Caki2 (cell line): ENCODE measurements at regions not wholly inside any gene's neighbourhood (a gene's known extent, or its start where the extent isn't known, plus 50 kb on each side); places are given as distances from the start of the nearest gene placed in this dataset.

Experiments used
- DNase-seq: peaks from one replicate; pipeline ENCODE4 v3.0.0-alpha.2; 2015; ENCODE audit warnings: low read depth
- in situ Hi-C: cut with HindIII; loops from 2 replicates; pipeline ENCODE4 v1.10.0; 2016; ENCODE audit warnings: low sequenced_read_pairs, low pct_unique_long_range_greater_than_20kb, mixed read lengths

DNA sequence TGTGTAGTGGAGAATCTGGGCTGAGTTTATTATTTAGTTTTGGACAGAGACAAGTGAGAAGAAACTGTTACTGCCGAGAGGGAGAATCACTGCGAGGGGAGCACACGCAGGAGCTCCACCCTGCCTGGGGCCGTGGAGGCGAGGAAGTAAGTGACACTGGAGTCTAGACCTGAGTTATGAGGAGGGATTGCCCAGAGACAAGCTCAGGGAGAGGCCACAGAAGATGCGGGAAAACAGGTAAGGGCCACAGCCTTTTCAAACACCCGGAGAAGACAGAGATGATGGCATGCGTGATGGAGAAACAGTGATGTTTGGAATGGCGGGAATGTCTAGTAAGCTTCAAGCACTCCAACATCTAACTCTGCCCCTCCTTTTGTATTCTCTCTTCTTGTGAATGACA is 84.1 kb downstream of the TNFSF11 start:
- in situ Hi-C loops: no loop called here

DNA sequence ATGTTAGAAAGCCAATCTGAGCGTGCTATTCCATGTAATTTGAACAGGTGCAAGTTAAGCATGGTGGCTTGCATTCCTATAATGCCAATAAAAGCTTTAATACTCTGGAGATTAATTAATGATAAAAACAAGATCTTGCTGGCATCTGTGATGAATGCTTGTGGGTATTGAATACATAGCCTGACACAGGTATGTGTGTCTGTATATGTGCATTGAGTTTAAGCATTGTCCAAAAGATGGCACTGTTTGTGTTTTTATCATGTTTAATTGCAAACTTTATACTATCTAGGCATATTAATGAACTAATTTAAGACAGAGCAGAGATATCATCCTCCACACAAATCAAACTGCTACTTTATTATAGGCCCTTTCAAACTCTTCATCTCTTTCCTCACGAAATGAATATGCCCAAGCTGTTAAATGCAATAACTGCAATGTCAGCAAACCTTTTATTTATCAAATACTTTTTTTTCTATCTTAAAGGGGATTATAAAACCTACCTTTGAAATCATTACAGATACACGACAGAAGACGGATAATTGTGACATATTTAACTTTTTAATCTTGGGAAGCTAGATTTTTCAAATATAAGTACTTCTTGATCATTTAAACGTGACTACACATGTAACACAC is 86.5 kb downstream of the TNFSF11 start:
- in situ Hi-C loops: no loop called here
- DNase-seq: no peak

More for the DNA sequence above, 84.1 kb downstream of the TNFSF11 start:
- DNase-seq: no peak

DNA sequence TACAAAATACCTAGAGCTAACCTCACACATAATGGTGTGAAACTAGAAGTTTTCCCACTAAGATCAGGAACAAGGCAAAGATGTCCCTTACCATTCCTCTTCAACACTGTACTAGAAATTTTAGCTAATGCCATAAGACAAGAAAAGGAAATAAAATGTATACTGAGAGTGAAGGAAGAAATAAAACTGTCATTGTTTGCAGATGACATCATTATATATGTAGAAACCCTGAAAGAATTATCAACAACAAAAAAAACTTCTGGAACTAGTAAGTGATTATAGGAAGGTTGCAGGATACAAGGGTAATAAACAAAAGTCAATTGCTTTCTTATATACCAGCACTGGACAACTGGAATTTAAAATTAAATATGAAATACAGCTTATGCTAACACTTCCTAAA is 93.7 kb downstream of the TNFSF11 start:
- in situ Hi-C loops: no loop called here
- DNase-seq: no peak

DNA sequence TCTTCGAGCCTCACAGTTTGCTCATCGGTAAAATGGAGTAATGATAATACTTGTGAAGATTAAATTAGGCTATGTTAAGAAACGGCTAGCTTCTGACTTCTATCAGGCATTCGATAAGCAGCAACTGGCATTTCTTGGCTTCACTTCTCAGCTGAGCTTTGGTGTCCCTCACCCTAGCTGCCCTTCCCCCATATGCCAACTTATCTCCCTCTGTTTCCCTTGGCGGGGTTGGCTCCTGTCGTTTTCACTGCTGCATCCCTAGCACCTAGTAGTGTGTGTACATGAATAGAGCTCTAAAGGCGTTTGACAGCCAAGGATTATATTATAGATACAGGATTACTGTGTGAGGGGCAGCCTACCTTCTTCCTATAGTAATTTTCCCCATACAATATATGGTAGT is 97.5 kb downstream of the TNFSF11 start:
- in situ Hi-C loops: no loop called here
- DNase-seq: no peak

DNA sequence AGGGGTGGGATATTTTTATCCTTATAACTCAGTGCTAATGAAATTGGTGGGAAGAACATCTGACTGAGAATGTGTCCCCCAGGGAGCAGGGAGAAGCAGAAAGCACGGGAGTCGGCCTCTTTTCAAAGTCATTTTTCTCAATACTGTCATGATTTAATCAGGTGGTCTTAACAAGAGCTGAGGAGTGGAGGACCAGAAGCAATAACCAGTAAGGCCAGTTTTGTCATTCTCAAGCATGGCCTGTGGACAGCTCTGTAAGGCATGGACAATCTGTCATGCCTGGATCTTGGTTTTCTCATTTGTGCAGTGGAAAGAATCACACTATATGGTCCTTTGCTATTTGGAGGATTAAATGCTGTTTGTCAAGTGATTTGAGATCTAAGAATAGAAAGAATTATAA is 99.7 kb downstream of the TNFSF11 start:
- DNase-seq: no peak
- in situ Hi-C loops: no loop called here

DNA sequence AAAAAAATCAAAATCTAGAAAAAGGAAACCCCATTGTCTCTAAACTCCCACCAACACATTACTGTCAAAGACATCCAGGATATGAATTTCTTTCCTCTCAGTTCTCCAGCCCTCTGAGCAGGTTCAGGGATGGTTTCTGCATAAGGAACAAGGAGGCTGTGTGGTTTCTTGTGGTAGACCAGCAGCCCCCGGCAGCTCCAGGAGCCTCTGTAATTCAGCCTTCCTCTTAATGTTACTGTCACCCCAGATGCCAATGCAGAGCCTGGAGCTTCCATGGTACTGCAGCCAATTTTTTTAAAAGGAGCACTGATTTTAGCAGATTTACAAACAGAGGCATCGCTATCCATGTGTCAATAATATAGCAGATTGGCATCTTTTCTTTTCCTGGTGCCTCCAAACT is 100.6 kb upstream of the FAM216B start:
- no peak for DNase-seq
- in situ Hi-C loops: no loop called here

DNA sequence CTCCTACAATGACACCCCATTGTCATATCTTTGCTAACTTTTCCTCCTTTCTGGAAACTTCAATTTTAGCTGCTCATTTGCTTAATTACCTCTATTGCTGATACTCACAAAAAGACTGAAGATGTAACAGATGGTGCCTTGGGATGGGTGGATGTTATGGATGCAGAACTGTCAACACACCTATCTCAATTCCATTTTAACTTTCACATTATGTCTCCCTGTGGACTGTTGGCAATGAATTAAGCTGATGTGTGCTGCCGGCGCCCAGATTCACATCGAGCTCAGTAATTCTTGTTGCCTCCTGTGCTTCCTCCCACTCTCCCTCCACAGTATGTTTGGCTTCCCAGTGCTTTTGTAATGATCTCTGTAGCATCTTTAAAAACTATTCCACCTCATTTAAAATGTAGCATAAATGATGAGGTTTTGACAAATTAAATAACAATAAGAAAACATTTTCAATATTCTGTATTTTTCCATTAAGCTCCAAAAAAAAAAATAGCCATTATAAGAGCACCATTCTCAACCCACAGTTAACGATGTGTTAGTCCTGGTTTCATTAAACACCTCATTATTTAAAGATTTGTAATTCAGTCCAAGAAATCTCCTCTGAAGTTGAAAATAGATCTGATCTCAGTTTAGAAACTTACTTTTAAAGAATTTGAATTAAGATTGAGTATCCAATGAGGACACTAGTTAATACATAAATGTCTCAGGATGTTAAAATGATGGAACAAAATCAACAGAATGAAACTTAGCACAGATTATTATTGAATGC is 99.9 kb upstream of the FAM216B start:
- in situ Hi-C loops: no loop called here
- no peak for DNase-seq

DNA sequence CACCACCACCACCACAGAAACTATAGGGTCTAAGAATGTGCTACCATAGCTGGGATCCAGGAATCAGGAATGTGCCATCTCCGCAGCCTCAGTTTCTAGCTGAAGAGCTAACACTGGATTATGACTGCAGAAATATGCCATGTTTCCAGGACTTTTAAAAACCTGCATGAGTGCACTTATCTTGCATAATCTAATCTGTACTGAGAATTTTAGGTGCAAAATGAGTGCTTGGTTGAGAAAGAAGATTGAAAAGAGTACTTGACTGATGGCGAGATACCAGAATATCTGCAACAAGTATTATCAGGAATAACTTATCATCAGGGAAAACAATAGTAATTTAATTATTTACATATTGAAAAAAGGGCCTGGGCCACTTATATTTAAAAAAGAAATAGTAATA is 97.2 kb upstream of the FAM216B start:
- in situ Hi-C loops: no loop called here
- DNase-seq: no peak

DNA sequence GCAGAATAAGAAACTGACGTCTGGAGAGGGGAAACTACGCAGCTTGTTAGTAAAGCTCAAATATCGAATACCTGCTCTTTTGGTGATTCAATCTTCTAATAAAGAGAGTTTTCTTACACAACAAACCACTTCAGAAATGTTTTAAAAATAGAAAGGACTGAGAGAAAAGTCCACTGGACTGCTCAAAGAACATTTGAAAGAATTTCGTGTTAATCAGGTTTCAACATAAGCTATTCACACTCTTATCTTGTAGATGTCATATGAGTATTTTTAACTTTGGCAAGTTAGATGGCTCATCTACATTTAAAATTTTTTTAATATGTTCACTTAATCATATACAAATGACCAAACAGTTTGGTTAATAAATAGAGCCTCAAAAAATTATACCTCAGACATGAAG is 95.6 kb upstream of the FAM216B start:
- DNase-seq: no peak
- in situ Hi-C loops: no loop called here

DNA sequence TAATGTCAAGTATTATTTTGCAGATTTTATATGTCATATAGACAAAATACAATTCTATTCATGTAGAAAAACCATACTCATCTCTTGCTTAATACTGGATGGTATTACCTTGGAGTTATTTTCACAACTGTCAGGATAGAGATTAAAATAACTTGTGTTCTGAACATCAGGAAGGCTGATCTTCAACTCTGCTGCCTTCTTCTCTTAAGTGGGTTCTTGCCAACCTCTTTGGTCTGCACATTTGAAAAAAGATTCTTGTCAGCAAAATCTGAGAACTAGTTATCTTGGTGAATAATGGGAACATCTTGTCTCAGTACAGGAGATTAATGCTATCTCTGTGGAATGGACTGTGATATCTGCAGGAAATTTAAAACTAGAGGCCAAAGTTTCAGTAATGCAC is 95.2 kb upstream of the FAM216B start:
- in situ Hi-C loops: no loop called here
- DNase-seq: no peak

DNA sequence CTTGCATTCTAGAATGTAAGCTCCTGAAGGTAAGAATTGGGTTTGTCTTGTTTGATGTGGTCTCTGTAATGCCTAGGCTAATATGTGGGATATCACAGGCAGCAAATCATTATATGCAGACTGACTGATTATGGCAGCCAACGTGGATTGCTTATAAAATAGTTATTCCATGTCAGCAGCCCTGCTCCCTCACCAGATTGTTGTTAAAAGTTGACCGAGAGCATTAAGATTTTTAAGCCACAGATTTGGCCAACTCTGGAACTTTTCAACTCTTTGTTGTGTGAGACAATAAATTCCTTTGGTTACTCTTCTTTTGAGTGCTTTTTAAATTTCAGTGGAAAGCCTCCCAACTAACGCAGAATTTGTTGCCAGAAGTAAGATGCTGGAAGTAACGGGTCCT is 92.6 kb upstream of the FAM216B start:
- in situ Hi-C loops: no loop called here
- no peak for DNase-seq

DNA sequence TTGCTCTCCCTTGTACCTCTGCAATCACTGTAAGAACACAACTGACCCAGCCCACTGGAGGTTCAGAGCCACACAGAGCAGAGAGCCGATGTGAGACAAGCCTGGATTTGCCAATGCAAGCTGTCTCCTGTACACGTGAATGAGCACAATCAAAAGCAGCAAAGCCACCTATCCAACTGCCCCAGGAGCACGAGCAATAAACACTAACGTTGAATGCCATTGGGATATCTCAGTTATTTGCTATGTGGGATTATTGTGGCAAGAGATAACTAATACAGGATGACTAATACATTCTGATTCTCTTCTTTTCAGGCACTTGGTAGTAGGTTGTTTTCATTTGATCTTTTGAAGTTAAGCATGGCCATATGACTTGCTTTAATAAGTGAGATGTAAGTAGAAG is 85.2 kb upstream of the FAM216B start:
- in situ Hi-C loops: no loop called here
- DNase-seq: peak; percentile 19

DNA sequence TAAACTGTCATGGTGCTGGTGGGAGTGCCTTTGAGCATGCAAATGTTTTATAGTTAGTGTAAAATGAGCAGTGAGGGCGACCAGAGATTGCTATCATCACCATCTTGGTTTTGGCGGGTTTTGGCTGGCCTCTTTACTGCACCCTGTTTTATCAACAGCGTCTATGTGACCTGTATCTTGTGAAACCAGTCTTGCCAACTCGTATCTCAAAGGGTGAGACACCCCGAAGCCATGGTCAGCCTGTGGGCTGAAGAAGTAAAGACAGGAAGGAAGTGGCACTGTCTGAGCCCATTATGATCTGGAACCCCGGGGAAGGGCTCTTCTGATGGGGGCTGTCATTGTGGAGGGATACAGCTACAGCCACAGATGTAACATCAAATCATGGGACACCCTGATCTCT is 81.5 kb upstream of the FAM216B start:
- in situ Hi-C loops: no loop called here
- no peak for DNase-seq

DNA sequence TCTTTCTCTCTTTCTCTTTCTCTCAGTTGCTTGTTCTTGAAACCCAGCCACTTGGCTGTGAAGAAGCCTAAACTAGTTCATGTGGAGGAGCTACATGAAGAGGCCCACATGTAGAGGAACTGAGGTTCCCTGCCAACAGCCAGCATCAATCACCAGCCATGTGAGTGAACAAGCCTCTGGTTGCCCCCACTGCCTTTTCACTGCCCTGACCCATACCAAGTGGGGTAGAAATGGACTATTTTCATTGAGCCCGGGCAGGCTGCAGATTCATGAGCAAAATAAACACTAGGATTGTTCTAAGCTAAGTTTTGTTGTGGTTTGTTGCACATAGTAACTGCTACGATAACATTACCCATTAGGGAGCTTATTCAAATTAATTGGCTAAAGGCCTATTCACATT is 78.7 kb upstream of the FAM216B start:
- in situ Hi-C loops: no loop called here
- no peak for DNase-seq

DNA sequence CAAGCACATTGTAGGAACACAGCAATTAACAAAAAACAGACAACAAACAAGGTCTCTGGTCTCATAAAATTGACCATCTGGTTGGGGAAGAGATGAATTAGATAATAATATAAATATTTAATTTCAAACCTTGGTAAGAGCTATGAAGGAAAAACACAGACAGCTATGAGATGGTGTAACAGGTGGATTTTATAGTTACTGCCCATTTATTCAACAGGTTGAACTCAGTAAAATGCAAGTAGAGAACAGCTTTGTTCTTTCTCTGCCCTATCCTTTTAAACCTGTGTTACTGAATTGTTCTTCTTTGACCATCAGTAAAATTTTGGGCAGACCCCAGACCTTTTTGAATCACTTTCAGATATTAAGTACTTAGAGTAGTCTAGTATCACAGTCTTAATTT is 77.6 kb upstream of the FAM216B start:
- no peak for DNase-seq
- in situ Hi-C loops: no loop called here

DNA sequence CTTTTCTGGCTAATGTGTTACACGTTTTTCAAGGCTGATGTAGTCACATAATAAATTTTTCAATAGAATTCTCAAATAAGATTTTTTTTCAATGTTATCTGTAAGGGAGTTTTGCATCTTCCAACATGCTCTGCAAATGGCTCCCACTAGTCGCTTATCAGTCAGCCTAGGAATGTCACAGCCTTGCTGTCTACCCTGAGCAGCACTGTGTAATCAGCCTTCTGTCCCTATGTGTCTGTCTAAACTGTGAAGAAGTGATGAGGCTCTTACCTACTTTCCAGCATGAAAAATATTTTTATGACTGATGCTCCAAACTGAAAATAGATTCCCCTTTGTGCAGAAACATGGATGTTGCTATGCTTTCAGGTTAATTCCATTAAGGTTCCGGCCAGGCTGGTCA is 75.1 kb upstream of the FAM216B start:
- in situ Hi-C loops: no loop called here
- no peak for DNase-seq

DNA sequence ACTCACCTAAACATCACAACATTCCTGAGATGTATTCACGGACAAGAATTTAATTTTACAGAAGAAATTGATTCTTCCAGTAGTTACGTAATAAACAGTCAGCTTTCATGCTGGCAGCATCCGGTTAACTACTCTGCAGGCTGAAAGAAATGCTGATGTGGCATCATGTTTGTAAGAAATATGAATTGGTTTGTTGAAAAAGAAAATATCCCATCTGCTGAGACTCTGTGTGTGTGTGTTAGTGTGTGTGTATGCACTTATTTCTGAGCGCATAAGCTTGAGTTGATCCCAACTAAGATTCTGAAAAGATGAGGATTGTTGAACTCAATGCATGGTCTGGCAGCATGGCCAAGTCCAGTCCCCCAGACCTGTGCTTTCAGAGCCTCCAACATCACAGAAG is 74.3 kb upstream of the FAM216B start:
- DNase-seq: no peak
- in situ Hi-C loops: no loop called here

DNA sequence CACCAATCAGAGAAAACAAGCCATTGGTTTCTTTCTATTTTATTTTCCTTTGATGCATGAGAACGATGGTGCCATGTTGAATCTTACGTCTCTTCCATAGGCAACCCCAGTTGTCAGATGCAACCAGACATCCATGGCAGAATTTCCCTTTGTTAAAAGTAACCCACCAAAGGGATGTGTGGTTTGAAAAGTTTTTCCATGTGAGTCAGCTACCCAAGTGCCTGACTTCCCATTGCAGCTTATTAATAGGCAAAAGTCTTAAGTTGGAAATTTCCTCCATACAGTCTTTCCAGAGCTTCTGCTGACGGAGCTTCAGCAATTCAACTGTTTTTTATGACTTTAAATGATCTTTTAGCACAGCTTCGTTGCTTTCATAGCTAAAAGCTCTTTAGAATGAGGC is 73.8 kb upstream of the FAM216B start:
- in situ Hi-C loops: no loop called here
- DNase-seq: no peak

DNA sequence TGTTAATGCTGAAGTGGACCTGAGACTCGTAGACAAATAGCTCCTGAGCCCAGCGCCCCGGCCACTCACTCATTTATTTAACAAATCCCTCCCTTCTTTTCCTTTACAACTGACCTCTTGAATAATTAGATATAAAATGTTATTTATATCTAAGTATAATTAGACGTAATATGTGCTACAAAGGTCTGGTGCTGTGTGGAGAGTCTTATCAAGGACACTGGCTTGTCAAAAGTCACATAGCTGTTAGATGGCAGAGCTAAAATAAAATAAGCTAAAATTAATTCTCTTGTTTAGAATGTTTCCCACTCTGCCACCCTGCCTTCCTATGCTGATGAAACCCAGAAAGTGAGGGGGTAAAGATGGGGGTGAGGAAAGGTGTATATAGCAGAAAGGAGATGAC is 73.0 kb upstream of the FAM216B start:
- in situ Hi-C loops: no loop called here
- no peak for DNase-seq

DNA sequence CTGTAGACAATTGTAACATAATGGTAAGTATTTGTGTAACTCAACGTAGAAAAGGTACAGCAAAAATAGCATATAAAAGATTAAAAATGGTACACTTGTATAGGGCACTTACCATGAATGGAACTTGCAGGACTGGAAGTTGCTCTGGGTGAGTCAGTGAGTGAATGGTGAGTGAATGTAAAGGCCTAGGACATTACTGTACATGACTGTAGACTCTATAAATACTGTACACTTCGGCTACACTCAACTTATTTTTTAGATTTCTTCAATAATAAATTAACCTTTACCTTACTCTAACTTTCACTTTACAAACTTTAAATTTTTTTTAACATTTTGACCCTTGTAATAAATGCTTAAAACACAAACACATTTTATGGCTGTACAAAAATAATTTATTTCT is 72.1 kb upstream of the FAM216B start:
- no peak for DNase-seq
- in situ Hi-C loops: no loop called here
